Prostate gland (tissue), 2 donors: ENCODE measurements at regions not wholly inside any gene's neighbourhood (a gene's known extent, or its start where the extent isn't known, plus 50 kb on each side); places are given as distances from the start of the nearest gene placed in this dataset.

Source experiments
- DNase-seq: peaks from one replicate; pipeline ENCODE4 v3.0.0-alpha.2; 2019; ENCODE audit warnings: low spot score
- H3K27ac ChIP-seq, 2 donors: fragments of 200-600 bp; sonication (generic); 2 replicates each; pipeline ENCODE4 v1.5.1; 2017 to 2019
- H3K27me3 ChIP-seq: fragments of 200-600 bp; sonication (generic); replicated peaks from 2 replicates; pipeline ENCODE4 v1.5.1; 2019; ENCODE audit not compliant: insufficient read depth
- H3K36me3 ChIP-seq, 2 donors: fragments of 200-600 bp; sonication (generic); 1 replicate in 1 of 2; 2 replicates in 1 of 2; pipeline versions ENCODE4 v1.5.1 to v1.8.1; 2017 to 2019
- H3K4me1 ChIP-seq: fragments of 200-600 bp; sonication (generic); replicated peaks from 2 replicates; pipeline ENCODE4 v1.5.1; 2019
- H3K4me3 ChIP-seq, 2 donors: fragments of 200-600 bp; sonication (generic); 2 replicates each; pipeline ENCODE4 v1.5.1; 2017 to 2019
- H3K9me3 ChIP-seq: fragments of 200-600 bp; sonication (generic); 2 replicates; pipeline ENCODE4 v1.5.1; 2017
- POLR2A ChIP-seq: fragments of 450-650 bp; IDR thresholded peaks from one replicate; pipeline ENCODE4 v1.6.1; 2016; ENCODE audit warnings: antibody characterized with exemption, mild to moderate bottlenecking
- POLR2AphosphoS5 ChIP-seq: sonication (generic); formaldehyde crosslinking; IDR thresholded peaks from one replicate; pipeline ENCODE4 v1.6.1; 2017; ENCODE audit warnings: antibody characterized with exemption
- WGBS: methylation state at CpG from one replicate; pipeline ENCODE4 v1.1.5; 2018; 5-methylcytosine and 5-hydroxymethylcytosine counted together
- intact Hi-C: fragments of 100-400 bp; cut with DNase I; formaldehyde crosslinking; loops from one replicate; pipeline ENCODE4 v1.14.2; 2022
- TF ChIP-seq, protein P1 (sequence below), 4 experiments: fragments of 200-600 bp in 2 of 4; fragments of 450-650 bp in 2 of 4; sonication (generic) in 2 of 4; IDR thresholded peaks; 1 replicate in 3 of 4; 2 replicates in 1 of 4; pipeline ENCODE4 v1.5.1; 2016 to 2019; ENCODE audit warnings: antibody characterized with exemption in 4 of 4, mild to moderate bottlenecking in 2 of 4, moderate library complexity in 2 of 4

DNA sequence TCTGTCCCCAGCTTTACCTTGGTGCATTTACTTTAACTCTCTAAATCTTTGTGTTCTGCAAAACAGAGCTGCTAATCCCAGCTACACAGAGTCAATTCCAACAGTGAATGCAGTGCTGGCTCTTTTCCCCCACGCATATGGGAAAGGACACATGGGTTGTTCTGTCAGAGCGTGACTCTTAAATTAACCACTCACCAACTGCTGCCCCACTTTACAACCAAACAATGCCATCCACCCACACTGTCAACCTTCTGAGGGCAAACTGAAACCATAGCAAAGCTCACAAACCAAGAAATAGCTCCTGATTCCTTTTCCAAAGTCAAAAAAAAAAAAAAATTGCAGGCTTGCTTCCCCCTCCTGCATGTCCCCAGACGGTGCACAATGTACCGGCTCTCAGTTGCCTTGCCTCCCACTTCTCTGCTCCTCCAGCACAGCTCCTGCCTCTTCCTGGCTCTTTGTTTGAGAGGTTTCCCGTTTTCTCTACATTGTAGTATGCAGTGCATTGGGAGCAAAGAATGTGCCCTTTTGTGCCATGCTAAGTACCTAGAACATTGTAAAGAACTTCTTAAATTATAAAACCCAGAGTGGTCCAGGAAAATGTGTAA is 151.5 kb upstream of the DAPK1 start:
- no peak overlapping the region for H3K4me3 ChIP-seq
- DNase-seq = no peak
- 40% methylated on average over 5 of the region's 5 CpGs for WGBS
- no peaks in the 10 kb centered on the region for H3K27me3 ChIP-seq
- no peaks in the 10 kb centered on the region for H3K36me3 ChIP-seq
- H3K9me3 ChIP-seq = no peaks in the 10 kb centered on the region
- intact Hi-C loops = no loop called here
- no peak overlapping the region for H3K27ac ChIP-seq
- no peak for TF ChIP-seq POLR2AphosphoS5
- TF ChIP-seq POLR2A = no peak
- TF ChIP-seq, protein P1, sequence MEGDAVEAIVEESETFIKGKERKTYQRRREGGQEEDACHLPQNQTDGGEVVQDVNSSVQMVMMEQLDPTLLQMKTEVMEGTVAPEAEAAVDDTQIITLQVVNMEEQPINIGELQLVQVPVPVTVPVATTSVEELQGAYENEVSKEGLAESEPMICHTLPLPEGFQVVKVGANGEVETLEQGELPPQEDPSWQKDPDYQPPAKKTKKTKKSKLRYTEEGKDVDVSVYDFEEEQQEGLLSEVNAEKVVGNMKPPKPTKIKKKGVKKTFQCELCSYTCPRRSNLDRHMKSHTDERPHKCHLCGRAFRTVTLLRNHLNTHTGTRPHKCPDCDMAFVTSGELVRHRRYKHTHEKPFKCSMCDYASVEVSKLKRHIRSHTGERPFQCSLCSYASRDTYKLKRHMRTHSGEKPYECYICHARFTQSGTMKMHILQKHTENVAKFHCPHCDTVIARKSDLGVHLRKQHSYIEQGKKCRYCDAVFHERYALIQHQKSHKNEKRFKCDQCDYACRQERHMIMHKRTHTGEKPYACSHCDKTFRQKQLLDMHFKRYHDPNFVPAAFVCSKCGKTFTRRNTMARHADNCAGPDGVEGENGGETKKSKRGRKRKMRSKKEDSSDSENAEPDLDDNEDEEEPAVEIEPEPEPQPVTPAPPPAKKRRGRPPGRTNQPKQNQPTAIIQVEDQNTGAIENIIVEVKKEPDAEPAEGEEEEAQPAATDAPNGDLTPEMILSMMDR (IDR thresholded peaks at IDR 0.05) = no peak
- no peaks in the 10 kb centered on the region for H3K4me1 ChIP-seq

DNA sequence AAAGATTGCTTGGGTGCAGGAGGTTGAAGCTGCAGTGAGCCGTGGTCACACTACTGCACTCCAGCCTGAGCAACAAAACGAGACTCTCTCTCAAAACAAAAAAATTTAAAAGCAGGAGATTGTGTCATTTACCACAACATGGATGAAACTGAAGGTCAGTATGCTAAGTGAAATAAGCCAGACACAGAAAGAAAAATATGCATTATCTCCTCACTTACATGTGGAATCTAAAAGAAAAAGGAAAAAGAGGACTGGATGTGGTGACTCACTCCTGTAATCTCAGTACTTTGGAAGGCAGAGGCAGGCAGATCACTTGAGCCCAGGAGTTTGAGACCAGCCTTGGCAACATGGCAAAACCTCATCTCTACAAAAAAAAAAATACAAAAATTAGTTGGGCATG is 146.8 kb upstream of the DAPK1 start:
- TF ChIP-seq POLR2AphosphoS5 (no peak), POLR2A (no peak)
- TF ChIP-seq, protein P1 (IDR thresholded peaks at IDR 0.05) = no peak
- Histone ChIP-seq H3K36me3 (no peaks in the 10 kb centered on the region), H3K4me1 (no peaks in the 10 kb centered on the region), H3K27me3 (no peaks in the 10 kb centered on the region), H3K9me3 (no peaks in the 10 kb centered on the region), H3K27ac (no peak overlapping the region), H3K4me3 (no peak overlapping the region)
- intact Hi-C loops = no loop called here
- no peak for DNase-seq
- WGBS = 72% methylated on average over 2 of the region's 2 CpGs

DNA sequence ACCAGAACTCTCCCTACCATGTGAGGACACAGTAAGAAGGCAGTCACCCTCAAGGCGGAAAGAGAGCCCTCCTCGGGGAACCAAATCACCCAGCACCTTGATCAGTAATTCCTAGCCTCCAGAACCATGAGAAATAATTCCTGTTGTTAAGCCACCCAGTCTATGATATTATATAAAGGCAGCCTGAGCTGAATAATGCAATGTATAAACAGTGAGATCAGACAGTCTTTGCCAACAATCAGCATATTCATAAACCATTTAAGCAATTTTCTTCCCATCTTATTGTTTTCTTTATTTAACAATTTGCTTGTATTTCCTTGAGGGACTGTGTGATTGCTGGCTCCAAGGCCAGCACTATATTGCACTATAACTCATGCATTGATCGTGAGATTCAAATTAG is 144.4 kb upstream of the DAPK1 start:
- intact Hi-C loops = no loop called here
- H3K9me3 ChIP-seq = no peaks in the 10 kb centered on the region
- WGBS = 95% methylated on average over 3 of the region's 3 CpGs
- H3K4me1 ChIP-seq = no peaks in the 10 kb centered on the region
- no peak for DNase-seq
- no peak overlapping the region for H3K4me3 ChIP-seq
- no peak for TF ChIP-seq POLR2AphosphoS5
- TF ChIP-seq POLR2A = no peak
- TF ChIP-seq, protein P1 (IDR thresholded peaks at IDR 0.05) = no peak
- no peaks in the 10 kb centered on the region for H3K27me3 ChIP-seq
- no peak overlapping the region for H3K27ac ChIP-seq
- no peaks in the 10 kb centered on the region for H3K36me3 ChIP-seq

DNA sequence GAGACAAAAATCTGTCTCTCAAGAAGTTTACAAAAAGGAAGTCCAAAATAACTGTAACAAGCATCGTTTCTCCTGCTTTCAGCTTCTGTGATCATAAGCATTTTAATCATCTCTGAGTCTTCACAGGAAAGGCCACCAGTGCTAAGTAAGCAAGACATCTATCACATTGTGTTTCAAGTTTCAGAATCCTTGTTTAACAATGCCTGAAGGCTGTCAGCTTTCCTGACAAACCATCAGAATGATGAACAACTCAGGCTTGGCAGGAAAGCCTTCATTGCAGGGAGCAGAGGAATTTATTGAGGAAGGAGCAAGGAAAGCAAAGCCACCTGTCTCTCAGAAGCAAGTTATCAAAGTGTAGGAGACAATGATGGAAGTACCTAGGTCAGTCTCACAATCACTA is 143.5 kb upstream of the DAPK1 start:
- H3K9me3 ChIP-seq = no peaks in the 10 kb centered on the region
- no peaks in the 10 kb centered on the region for H3K27me3 ChIP-seq
- H3K4me1 ChIP-seq = no peaks in the 10 kb centered on the region
- no peak for DNase-seq
- TF ChIP-seq POLR2AphosphoS5 = no peak
- TF ChIP-seq, protein P1 (IDR thresholded peaks at IDR 0.05) = no peak
- TF ChIP-seq POLR2A = no peak
- no peaks in the 10 kb centered on the region for H3K36me3 ChIP-seq
- WGBS = 46% methylated on average over 1 of the region's 1 CpG
- intact Hi-C loops = no loop called here
- no peak overlapping the region for H3K4me3 ChIP-seq
- no peak overlapping the region for H3K27ac ChIP-seq

DNA sequence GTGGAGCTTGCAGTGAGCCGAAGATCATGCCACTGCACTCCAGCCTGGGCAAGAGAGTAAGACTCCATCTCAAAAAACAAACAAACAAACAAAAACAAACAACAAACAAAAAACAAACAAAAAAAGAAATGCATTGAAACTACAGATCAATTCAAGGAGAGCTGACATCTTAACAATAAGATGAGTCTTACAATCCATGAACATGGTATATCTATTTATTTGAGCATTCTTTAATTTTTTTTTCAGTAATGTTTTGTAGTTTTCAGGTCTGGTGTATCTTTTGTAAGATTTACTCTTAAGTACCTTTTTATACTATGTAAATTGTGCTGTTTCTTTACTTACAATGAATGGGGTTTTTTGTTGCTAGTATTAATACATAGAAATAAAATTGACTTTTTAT is 140.1 kb upstream of the DAPK1 start:
- intact Hi-C loops = no loop called here
- no peaks in the 10 kb centered on the region for H3K4me1 ChIP-seq
- no peak overlapping the region for H3K4me3 ChIP-seq
- 95% methylated on average over 1 of the region's 1 CpG for WGBS
- no peak overlapping the region for H3K27ac ChIP-seq
- H3K27me3 ChIP-seq = no peaks in the 10 kb centered on the region
- H3K9me3 ChIP-seq = no peaks in the 10 kb centered on the region
- TF ChIP-seq POLR2AphosphoS5 = no peak
- TF ChIP-seq POLR2A = no peak
- TF ChIP-seq, protein P1 (IDR thresholded peaks at IDR 0.05) = no peak
- DNase-seq = no peak
- H3K36me3 ChIP-seq = no peaks in the 10 kb centered on the region
